ENCODE measurements at regions not wholly inside any gene's neighbourhood (a gene's known extent, or its start where the extent isn't known, plus 50 kb on each side); places are given as distances from the start of the nearest gene placed in this dataset.

DNA sequence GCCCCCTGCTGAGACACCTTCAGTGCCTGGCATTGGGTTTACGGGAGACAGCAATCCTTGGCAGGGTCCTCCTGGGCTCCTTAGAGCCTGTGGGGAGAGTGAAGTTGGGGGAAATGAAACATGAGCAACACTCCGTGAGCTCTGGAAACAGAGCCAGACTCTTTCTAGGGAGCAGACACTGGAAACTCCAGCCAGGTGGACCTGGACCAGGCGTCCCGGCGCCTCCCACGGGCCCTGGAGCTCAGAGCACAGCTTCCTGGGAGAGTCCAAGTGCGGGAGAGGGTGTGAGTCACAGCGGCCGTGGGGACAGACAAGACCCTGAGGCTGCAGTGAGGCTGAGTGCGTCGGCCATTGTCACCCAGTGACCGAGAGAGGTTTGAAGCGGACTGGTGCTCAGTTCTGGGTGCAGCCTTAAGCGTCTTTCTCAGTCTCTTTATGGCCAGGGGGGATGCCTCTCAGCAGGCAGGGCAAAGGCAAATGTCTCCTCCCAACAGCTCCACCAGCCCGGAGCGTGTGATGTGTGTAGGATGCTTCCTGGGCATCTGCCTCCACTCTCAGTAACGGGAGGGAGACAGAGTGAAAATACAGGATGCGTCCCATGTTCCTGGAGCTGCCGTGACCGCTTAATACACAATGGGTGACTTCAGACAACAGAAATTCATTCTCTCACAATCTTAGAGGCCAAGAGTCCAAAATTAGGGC is 399.2 kb downstream of the SHANK2 start:
- no peaks in the 10 kb centered on the region for H3K9me3 Mint-ChIP-seq (ENCODE audit: low read depth)
- no peak for DNase-seq (ENCODE audit: low spot score, unreplicated experiment)
- H3K27ac Mint-ChIP-seq = no peak overlapping the region
- H3K4me1 Mint-ChIP-seq (ENCODE audit: low read depth) = no peaks in the 10 kb centered on the region
- TF ChIP-seq, protein P1, sequence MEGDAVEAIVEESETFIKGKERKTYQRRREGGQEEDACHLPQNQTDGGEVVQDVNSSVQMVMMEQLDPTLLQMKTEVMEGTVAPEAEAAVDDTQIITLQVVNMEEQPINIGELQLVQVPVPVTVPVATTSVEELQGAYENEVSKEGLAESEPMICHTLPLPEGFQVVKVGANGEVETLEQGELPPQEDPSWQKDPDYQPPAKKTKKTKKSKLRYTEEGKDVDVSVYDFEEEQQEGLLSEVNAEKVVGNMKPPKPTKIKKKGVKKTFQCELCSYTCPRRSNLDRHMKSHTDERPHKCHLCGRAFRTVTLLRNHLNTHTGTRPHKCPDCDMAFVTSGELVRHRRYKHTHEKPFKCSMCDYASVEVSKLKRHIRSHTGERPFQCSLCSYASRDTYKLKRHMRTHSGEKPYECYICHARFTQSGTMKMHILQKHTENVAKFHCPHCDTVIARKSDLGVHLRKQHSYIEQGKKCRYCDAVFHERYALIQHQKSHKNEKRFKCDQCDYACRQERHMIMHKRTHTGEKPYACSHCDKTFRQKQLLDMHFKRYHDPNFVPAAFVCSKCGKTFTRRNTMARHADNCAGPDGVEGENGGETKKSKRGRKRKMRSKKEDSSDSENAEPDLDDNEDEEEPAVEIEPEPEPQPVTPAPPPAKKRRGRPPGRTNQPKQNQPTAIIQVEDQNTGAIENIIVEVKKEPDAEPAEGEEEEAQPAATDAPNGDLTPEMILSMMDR (IDR thresholded peaks at IDR 0.05; ENCODE audit: unreplicated experiment) = no peak
- H3K4me3 Mint-ChIP-seq (ENCODE audit: low read depth) = no peak overlapping the region
- H3K27me3 Mint-ChIP-seq = no peaks in the 10 kb centered on the region
- no peaks in the 10 kb centered on the region for H3K36me3 Mint-ChIP-seq (ENCODE audit: insufficient read depth)

DNA sequence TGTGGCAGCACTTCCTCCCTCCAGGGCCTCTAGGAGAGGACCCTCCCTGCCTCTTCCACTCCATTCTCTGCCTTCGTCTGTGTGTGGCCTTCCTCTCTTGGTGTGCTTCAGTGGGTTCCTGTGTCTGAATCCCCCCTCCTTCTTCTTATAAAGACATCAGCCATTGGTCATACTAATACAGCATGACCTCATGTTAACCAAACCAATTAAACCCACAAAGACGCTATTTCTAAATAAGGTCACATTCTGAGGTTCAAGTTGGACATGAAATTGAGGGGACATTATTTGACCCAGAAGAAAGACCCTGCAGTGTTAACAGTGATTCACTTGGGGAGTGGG is 398.6 kb downstream of the SHANK2 start:
- peak overlapping the region; percentile 8 for H3K27ac Mint-ChIP-seq
- H3K36me3 Mint-ChIP-seq (ENCODE audit: insufficient read depth) = no peaks in the 10 kb centered on the region
- no peak for DNase-seq (ENCODE audit: low spot score, unreplicated experiment)
- H3K4me1 Mint-ChIP-seq (ENCODE audit: low read depth) = no peaks in the 10 kb centered on the region
- H3K9me3 Mint-ChIP-seq (ENCODE audit: low read depth) = no peaks in the 10 kb centered on the region
- TF ChIP-seq, protein P1 (IDR thresholded peaks at IDR 0.05; ENCODE audit: unreplicated experiment) = no peak
- no peak overlapping the region for H3K4me3 Mint-ChIP-seq (ENCODE audit: low read depth)
- no peaks in the 10 kb centered on the region for H3K27me3 Mint-ChIP-seq

DNA sequence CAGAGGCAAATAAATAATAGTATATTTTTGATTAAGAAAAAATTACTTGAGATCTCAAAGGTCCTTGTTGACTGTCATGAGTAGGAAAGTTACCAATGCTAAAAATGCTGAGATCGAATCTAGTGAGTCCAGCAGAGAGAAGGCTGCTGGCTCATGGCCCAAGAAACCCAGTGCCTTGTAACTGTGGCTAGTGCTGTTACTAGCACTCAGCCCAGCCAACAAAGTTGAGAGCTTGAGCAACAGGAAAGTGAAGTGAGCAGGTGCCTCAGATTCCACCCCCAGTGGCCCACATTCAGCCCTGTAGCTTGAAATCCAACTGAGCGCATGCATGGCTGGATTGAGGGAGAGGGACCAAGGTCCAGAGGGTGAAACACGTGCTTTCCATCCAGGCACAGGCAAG is 398.2 kb downstream of the SHANK2 start:
- Mint-ChIP-seq H3K27ac (no peak overlapping the region), H3K36me3 (ENCODE audit: insufficient read depth) (no peaks in the 10 kb centered on the region), H3K9me3 (ENCODE audit: low read depth) (no peaks in the 10 kb centered on the region), H3K4me3 (ENCODE audit: low read depth) (no peak overlapping the region), H3K27me3 (no peaks in the 10 kb centered on the region), H3K4me1 (ENCODE audit: low read depth) (no peaks in the 10 kb centered on the region)
- DNase-seq (ENCODE audit: low spot score, unreplicated experiment) = no peak
- TF ChIP-seq, protein P1 (IDR thresholded peaks at IDR 0.05; ENCODE audit: unreplicated experiment) = no peak

DNA sequence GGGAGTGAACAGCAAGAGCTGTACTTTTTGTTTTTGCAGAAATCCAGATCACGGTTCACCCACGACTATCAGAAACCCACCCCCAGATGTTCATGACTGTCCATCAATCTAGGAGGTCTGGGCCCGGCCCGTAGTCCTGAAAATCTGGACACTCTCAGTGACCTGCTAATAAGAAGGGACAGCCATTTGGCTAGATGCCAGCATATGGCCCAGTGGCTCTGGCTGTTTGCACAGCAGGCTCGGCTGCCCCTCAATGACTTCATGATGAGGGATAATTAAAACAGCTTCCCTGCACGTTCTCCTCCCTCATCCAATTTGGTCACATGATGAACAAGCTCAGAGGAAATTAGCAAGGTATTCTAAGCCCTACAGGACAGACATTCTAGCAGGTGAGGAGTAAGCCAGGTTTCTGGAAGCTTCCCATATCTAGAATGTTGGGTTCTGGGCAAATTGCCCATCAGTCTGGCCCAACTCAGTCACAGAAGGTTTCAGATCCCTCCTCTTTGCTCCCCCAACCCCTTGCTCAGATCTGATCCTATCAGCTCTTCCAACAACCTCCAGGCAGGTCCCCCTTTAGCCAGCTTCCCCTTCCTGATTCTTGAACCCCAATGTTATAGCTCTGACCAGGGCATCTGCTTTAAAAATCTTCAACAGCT is 397.3 kb downstream of the SHANK2 start:
- DNase-seq (ENCODE audit: low spot score, unreplicated experiment) = no peak
- Mint-ChIP-seq H3K27ac (no peak overlapping the region), H3K4me3 (ENCODE audit: low read depth) (no peak overlapping the region), H3K9me3 (ENCODE audit: low read depth) (no peaks in the 10 kb centered on the region), H3K36me3 (ENCODE audit: insufficient read depth) (peaks cover under 1% of the 10 kb centered on the region), H3K4me1 (ENCODE audit: low read depth) (no peaks in the 10 kb centered on the region), H3K27me3 (no peaks in the 10 kb centered on the region)
- TF ChIP-seq, protein P1 (IDR thresholded peaks at IDR 0.05; ENCODE audit: unreplicated experiment) = no peak

DNA sequence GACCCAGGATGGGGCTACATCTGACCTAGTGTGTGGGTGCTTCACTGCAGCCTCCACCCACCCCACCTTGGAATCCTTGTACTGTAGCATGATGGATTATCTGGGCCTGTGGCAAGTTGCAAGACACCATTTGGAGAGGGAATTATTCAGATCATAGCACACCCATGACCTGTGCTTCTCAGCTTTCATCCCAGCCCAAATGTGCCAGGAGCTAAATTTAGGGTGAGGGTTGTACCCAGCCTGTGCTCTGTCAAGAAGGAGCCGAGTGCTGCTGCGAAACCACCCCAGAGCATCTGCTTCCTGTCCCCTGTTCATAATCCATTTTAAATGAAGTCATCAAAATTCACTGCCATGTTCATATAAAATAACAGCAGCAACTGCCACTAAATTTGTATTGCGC is 394.5 kb downstream of the SHANK2 start:
- Mint-ChIP-seq H3K4me3 (ENCODE audit: low read depth) (no peak overlapping the region), H3K36me3 (ENCODE audit: insufficient read depth) (peaks cover 2% of the 10 kb centered on the region), H3K27ac (no peak overlapping the region), H3K4me1 (ENCODE audit: low read depth) (peaks cover 5% of the 10 kb centered on the region), H3K27me3 (no peaks in the 10 kb centered on the region), H3K9me3 (ENCODE audit: low read depth) (no peaks in the 10 kb centered on the region)
- DNase-seq (ENCODE audit: low spot score, unreplicated experiment) = no peak
- TF ChIP-seq, protein P1 (IDR thresholded peaks at IDR 0.05; ENCODE audit: unreplicated experiment) = no peak
